Chondrocyte (in vitro differentiated cells): ENCODE measurements at regions not wholly inside any gene's neighbourhood (a gene's known extent, or its start where the extent isn't known, plus 50 kb on each side); places are given as distances from the start of the nearest gene placed in this dataset.

ENCODE experiments used
- DNase-seq: peaks from one replicate; pipeline ENCODE4 v3.0.0; 2021; ENCODE audit warnings: mixed read lengths, low spot score
- H3K27ac Mint-ChIP-seq: one replicate; pipeline ENCODE4 v1.8.0; 2021; ENCODE audit warnings: mild to moderate bottlenecking, moderate library complexity, mixed read lengths; ENCODE audit not compliant: unreplicated experiment
- H3K27me3 Mint-ChIP-seq: 2 replicates; pipeline ENCODE4 v1.8.0; 2021; ENCODE audit warnings: low read depth, mixed read lengths
- H3K36me3 Mint-ChIP-seq: 2 replicates; pipeline ENCODE4 v1.8.0; 2021; ENCODE audit warnings: low read depth, mixed read lengths
- H3K4me1 Mint-ChIP-seq: 2 replicates; pipeline ENCODE4 v1.8.0; 2021; ENCODE audit warnings: low read depth, mild to moderate bottlenecking, mixed read lengths
- H3K4me3 Mint-ChIP-seq: one replicate; pipeline ENCODE4 v1.8.0; 2021; ENCODE audit warnings: mild to moderate bottlenecking, moderate library complexity, mixed read lengths; ENCODE audit not compliant: unreplicated experiment
- H3K9me3 Mint-ChIP-seq: 2 replicates; pipeline ENCODE4 v1.8.0; 2021; ENCODE audit warnings: low read depth, mixed read lengths
- TF ChIP-seq, protein P1 (sequence below): fragments of 200-600 bp; sonication (generic); IDR thresholded peaks from 2 replicates; pipeline ENCODE4 v1.5.0; 2021; ENCODE audit warnings: antibody characterized with exemption, mild to moderate bottlenecking, moderate library complexity

DNA sequence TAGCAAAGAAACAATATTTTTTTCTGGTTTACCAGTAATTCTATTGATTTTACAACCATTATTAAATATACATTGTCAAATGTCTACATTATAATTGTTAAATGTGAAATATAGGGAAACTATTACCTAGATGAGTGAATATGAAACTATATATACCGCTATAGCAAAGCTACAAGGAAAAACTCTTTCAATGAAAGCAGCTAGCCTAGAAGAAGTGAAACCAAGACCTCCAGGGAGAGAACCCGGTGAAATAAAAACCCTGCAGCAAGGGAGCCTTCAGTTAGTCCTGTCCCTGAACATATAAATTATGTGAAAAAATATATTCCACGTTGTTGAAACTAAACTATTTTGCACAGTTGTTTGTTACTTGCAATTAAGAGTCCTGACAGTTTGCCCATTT lies 913.1 kb downstream of the EFNA5 start:
- H3K36me3 Mint-ChIP-seq = no peaks in the 10 kb centered on the region
- H3K9me3 Mint-ChIP-seq = no peaks in the 10 kb centered on the region
- H3K4me1 Mint-ChIP-seq = no peaks in the 10 kb centered on the region
- TF ChIP-seq, protein P1, sequence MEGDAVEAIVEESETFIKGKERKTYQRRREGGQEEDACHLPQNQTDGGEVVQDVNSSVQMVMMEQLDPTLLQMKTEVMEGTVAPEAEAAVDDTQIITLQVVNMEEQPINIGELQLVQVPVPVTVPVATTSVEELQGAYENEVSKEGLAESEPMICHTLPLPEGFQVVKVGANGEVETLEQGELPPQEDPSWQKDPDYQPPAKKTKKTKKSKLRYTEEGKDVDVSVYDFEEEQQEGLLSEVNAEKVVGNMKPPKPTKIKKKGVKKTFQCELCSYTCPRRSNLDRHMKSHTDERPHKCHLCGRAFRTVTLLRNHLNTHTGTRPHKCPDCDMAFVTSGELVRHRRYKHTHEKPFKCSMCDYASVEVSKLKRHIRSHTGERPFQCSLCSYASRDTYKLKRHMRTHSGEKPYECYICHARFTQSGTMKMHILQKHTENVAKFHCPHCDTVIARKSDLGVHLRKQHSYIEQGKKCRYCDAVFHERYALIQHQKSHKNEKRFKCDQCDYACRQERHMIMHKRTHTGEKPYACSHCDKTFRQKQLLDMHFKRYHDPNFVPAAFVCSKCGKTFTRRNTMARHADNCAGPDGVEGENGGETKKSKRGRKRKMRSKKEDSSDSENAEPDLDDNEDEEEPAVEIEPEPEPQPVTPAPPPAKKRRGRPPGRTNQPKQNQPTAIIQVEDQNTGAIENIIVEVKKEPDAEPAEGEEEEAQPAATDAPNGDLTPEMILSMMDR = no peak
- DNase-seq = no peak
- no peak overlapping the region for H3K4me3 Mint-ChIP-seq
- no peak overlapping the region for H3K27ac Mint-ChIP-seq
- H3K27me3 Mint-ChIP-seq = no peaks in the 10 kb centered on the region

DNA sequence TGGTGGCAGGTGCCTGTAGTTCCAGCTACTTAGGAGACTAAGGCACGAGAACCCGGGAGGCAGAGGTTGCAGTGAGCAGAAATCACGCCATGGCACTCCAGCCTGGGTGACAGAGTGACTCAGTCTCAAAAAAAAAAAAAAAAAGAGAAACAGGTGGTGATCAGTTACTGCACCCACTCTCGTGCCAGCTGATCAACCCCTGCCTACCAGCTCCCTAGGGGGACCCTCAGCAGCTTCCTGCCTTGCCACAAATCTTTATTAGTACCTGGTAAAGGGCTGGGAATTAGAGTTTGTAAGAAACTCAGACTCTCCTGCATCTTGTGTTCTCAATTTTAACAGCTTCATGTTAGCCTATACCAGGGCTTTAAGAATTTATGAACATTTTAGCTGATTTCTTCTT lies 914.9 kb downstream of the EFNA5 start:
- Mint-ChIP-seq H3K9me3 (no peaks in the 10 kb centered on the region), H3K4me3 (no peak overlapping the region)
- TF ChIP-seq, protein P1 = no peak

DNA sequence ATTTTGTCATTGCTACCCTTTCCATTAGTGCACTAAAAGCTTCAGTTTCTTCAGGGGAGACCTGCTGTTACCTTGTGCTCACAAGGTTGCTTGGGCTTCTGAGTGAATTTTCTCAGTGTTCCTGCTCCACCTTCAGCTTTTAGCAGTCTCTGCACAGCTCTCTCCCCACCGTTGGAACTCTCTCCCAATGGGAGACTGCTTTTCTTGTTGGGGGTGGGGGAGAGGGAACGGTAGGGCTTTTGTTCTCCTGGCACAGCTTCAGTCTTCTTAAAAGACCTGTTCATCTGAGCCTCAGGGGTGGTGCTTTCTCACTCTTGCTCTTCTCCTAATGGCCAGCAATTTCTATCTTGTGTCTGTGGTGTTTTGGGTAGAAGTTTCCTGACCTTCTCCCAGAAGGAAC lies 915.7 kb downstream of the EFNA5 start:
- no peaks in the 10 kb centered on the region for H3K36me3 Mint-ChIP-seq
- TF ChIP-seq, protein P1 = peak; percentile 11
- no peak for DNase-seq
- H3K4me1 Mint-ChIP-seq = no peaks in the 10 kb centered on the region
- no peaks in the 10 kb centered on the region for H3K27me3 Mint-ChIP-seq
- H3K27ac Mint-ChIP-seq = no peak overlapping the region
- H3K4me3 Mint-ChIP-seq = no peak overlapping the region
- no peaks in the 10 kb centered on the region for H3K9me3 Mint-ChIP-seq

More for the DNA sequence above, 914.9 kb downstream of the EFNA5 start:
- DNase-seq = no peak
- Mint-ChIP-seq H3K36me3 (no peaks in the 10 kb centered on the region), H3K27ac (no peak overlapping the region), H3K27me3 (no peaks in the 10 kb centered on the region), H3K4me1 (no peaks in the 10 kb centered on the region)

DNA sequence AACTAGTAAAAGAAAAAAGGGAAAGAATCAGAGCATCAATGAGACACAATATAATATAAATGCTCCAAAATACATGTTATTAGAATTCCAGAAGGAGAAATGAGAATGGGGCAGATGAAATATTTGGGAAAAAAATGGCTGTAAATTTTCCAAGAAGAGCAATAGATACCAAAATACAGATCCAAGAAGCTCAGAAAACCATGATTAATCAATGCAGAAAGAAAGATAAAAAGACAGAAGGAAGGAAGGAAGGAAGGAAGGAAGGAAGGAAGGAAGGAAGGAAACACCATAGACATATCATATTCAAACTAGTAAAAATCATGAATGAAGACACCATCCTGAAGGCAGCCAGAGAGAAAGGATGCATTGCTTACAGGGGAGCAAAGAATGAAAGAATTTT lies 920.9 kb downstream of the EFNA5 start:
- H3K27ac Mint-ChIP-seq = no peak overlapping the region
- H3K4me1 Mint-ChIP-seq = no peaks in the 10 kb centered on the region
- no peaks in the 10 kb centered on the region for H3K9me3 Mint-ChIP-seq
- no peak for DNase-seq
- TF ChIP-seq, protein P1 = no peak
- H3K27me3 Mint-ChIP-seq = no peaks in the 10 kb centered on the region
- no peaks in the 10 kb centered on the region for H3K36me3 Mint-ChIP-seq
- no peak overlapping the region for H3K4me3 Mint-ChIP-seq

DNA sequence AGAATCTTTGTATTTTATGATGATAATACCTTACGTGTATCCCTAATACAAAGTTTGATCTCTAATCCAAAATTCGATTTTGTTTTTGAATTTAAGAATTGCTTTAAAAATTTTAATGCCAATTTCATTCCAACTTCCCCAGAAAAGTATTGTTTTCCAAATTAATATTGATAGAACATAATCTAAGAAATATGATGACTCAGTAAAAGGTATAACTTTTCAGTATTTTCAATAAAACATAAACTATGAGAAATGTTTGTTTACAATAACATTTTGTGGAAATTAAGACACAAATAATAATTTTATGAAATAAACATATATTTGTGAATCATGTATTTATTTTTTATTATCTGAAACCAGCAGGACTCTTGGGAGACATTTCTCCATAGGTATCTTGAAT lies 931.6 kb downstream of the EFNA5 start:
- Mint-ChIP-seq H3K4me3 (no peak overlapping the region), H3K36me3 (peaks cover 3% of the 10 kb centered on the region), H3K9me3 (peaks cover 27% of the 10 kb centered on the region), H3K27ac (no peak overlapping the region), H3K4me1 (no peaks in the 10 kb centered on the region), H3K27me3 (no peaks in the 10 kb centered on the region)
- TF ChIP-seq, protein P1 = no peak
- DNase-seq = no peak
